SK-N-SH (cell line): ENCODE measurements at regions not wholly inside any gene's neighbourhood (a gene's known extent, or its start where the extent isn't known, plus 50 kb on each side); places are given as distances from the start of the nearest gene placed in this dataset.

Source experiments
- CTCF ChIP-seq: fragments of 200-600 bp; sonication (generic); IDR thresholded peaks from 2 replicates; pipeline ENCODE4 v1.6.1; 2017; ENCODE audit warnings: antibody characterized with exemption, mild to moderate bottlenecking, moderate library complexity
- ELF1 ChIP-seq: IDR thresholded peaks from 2 replicates; pipeline ENCODE4 v1.4.0; 2012
- EZH2phosphoT487 ChIP-seq: fragments of 200-600 bp; sonication (generic); IDR thresholded peaks from 2 replicates; pipeline ENCODE4 v1.6.1; 2017; ENCODE audit warnings: low read depth, mixed run types, mild to moderate bottlenecking, antibody characterized with exemption, moderate library complexity, borderline replicate concordance
- MAX ChIP-seq: IDR thresholded peaks from 2 replicates; pipeline ENCODE4 v1.4.0; 2012; ENCODE audit warnings: low read depth
- MXI1 ChIP-seq: IDR thresholded peaks from 2 replicates; pipeline ENCODE4 v1.6.1; 2012; ENCODE audit warnings: mild to moderate bottlenecking, low read depth, low read length, improper control_type of control experiment
- RXRA ChIP-seq: IDR thresholded peaks from 2 replicates; pipeline ENCODE4 v1.4.0; 2012; ENCODE audit warnings: low read depth, mild to moderate bottlenecking, borderline replicate concordance
- TAF1 ChIP-seq: IDR thresholded peaks from 2 replicates; pipeline ENCODE4 v1.6.1; 2012; ENCODE audit warnings: low read depth, mild to moderate bottlenecking, low read length, moderate library complexity, borderline replicate concordance
- TF ChIP-seq, protein P1 (sequence below): fragments of 150-350 bp; IDR thresholded peaks from 2 replicates; pipeline ENCODE4 v1.6.1; 2017; ENCODE audit warnings: antibody characterized with exemption, low read length, low read depth, borderline replicate concordance

- TF ChIP-seq CTCF (no peak), MXI1 (no peak), EZH2phosphoT487 (no peak), RXRA (no peak), ELF1 (no peak), MAX (no peak), TAF1 (no peak)
- TF ChIP-seq, protein P1, sequence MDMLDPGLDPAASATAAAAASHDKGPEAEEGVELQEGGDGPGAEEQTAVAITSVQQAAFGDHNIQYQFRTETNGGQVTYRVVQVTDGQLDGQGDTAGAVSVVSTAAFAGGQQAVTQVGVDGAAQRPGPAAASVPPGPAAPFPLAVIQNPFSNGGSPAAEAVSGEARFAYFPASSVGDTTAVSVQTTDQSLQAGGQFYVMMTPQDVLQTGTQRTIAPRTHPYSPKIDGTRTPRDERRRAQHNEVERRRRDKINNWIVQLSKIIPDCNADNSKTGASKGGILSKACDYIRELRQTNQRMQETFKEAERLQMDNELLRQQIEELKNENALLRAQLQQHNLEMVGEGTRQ: no peak
Measured at GRCh38 chr20:22496817-22497216, 87.6 kb downstream of the FOXA2 start.
